Liver (tissue), 8 donors: ENCODE measurements at regions not wholly inside any gene's neighbourhood (a gene's known extent, or its start where the extent isn't known, plus 50 kb on each side); places are given as distances from the start of the nearest gene placed in this dataset.

ENCODE experiments used
- DNase-seq: peaks from one replicate; pipeline ENCODE4 v3.0.0-alpha.2; 2017; ENCODE audit warnings: low spot score
- H3K27ac ChIP-seq, 2 donors: one replicate each; pipeline ENCODE4 v1.7.0; 2013; ENCODE audit warnings: inconsistent platforms in 2 of 2, low read length in 2 of 2, control low read depth in 1 of 2, low read depth in 1 of 2, mild to moderate bottlenecking in 1 of 2
- H3K27me3 ChIP-seq, 4 donors: one replicate each; pipeline versions ENCODE4 v1.6.1 to v1.7.0; 2013; ENCODE audit warnings: low read length in 3 of 4, inconsistent platforms in 1 of 4, mild to moderate bottlenecking in 1 of 4, moderate library complexity in 1 of 4; ENCODE audit not compliant: control insufficient read depth in 4 of 4, insufficient read depth in 4 of 4
- H3K36me3 ChIP-seq, 4 donors: one replicate each; pipeline versions ENCODE4 v1.6.1 to v1.7.0; 2013; ENCODE audit warnings: low read length in 3 of 4, mild to moderate bottlenecking in 3 of 4, low read depth in 1 of 4, moderate library complexity in 1 of 4; ENCODE audit not compliant: control insufficient read depth in 4 of 4, insufficient read depth in 3 of 4
- H3K4me1 ChIP-seq, 4 donors: one replicate each; pipeline versions ENCODE4 v1.6.1 to v1.7.0; 2013; ENCODE audit warnings: low read length in 3 of 4, mild to moderate bottlenecking in 3 of 4, moderate library complexity in 1 of 4; ENCODE audit not compliant: control insufficient read depth in 4 of 4, insufficient read depth in 4 of 4
- H3K4me3 ChIP-seq, 3 donors: one replicate each; pipeline versions ENCODE4 v1.6.1 to v1.7.0; 2013; ENCODE audit warnings: low read length in 3 of 3, control low read depth in 1 of 3, low read depth in 1 of 3, mild to moderate bottlenecking in 1 of 3
- H3K9ac ChIP-seq, 2 donors: one replicate each; pipeline ENCODE4 v1.7.0; 2013; ENCODE audit warnings: low read length in 2 of 2, mild to moderate bottlenecking in 2 of 2, moderate library complexity in 2 of 2, control low read depth in 1 of 2, low read depth in 1 of 2
- H3K9me3 ChIP-seq, 4 donors: one replicate each; pipeline versions ENCODE4 v1.6.1 to v1.7.0; 2013; ENCODE audit warnings: low read length in 3 of 4; ENCODE audit not compliant: control insufficient read depth in 4 of 4
- EGR1 ChIP-seq, 2 donors: IDR thresholded peaks; 2 replicates each; pipeline ENCODE4 v1.6.1; 2016 to 2018; ENCODE audit warnings: antibody characterized with exemption in 2 of 2, low read depth in 2 of 2
- FOXA1 ChIP-seq: IDR thresholded peaks from 2 replicates; pipeline ENCODE4 v1.6.1; 2016; ENCODE audit warnings: antibody characterized with exemption
- FOXA2 ChIP-seq: IDR thresholded peaks from 2 replicates; pipeline ENCODE4 v1.6.1; 2016; ENCODE audit warnings: antibody characterized with exemption
- GABPA ChIP-seq, 2 donors: IDR thresholded peaks in 1 of 2; conservative IDR thresholded peaks in 1 of 2; 2 replicates each; pipeline ENCODE4 v1.6.1; 2016; ENCODE audit warnings: antibody characterized with exemption in 2 of 2, mild to moderate bottlenecking in 1 of 2, moderate library complexity in 1 of 2
- HNF4A ChIP-seq, 2 donors: conservative IDR thresholded peaks; 2 replicates each; pipeline ENCODE4 v1.6.1; 2016; ENCODE audit warnings: antibody characterized with exemption in 2 of 2, mild to moderate bottlenecking in 2 of 2
- HNF4G ChIP-seq: IDR thresholded peaks from 2 replicates; pipeline ENCODE4 v1.6.1; 2016; ENCODE audit warnings: antibody characterized with exemption
- JUND ChIP-seq, 2 donors: IDR thresholded peaks; 2 replicates each; pipeline ENCODE4 v1.6.1; 2016; ENCODE audit warnings: antibody characterized with exemption in 2 of 2
- NR2F2 ChIP-seq: IDR thresholded peaks from 2 replicates; pipeline ENCODE4 v1.6.1; 2016; ENCODE audit warnings: antibody characterized with exemption
- RAD21 ChIP-seq, 2 donors: IDR thresholded peaks; 2 replicates each; pipeline ENCODE4 v1.6.1; 2016; ENCODE audit warnings: antibody characterized with exemption in 2 of 2, mild to moderate bottlenecking in 2 of 2
- RXRA ChIP-seq, 2 donors: IDR thresholded peaks; 2 replicates each; pipeline ENCODE4 v1.6.1; 2017 to 2018; ENCODE audit warnings: antibody characterized with exemption in 2 of 2, mild to moderate bottlenecking in 1 of 2
- SP1 ChIP-seq: IDR thresholded peaks from 2 replicates; pipeline ENCODE4 v1.6.1; 2018; ENCODE audit warnings: antibody characterized with exemption, mild to moderate bottlenecking
- TAF1 ChIP-seq: conservative IDR thresholded peaks from 2 replicates; pipeline ENCODE4 v1.6.1; 2016; ENCODE audit warnings: antibody characterized with exemption, mild to moderate bottlenecking
- YY1 ChIP-seq: IDR thresholded peaks from 2 replicates; pipeline ENCODE4 v1.6.1; 2016; ENCODE audit warnings: antibody characterized with exemption, mild to moderate bottlenecking
- WGBS: extraction: QIAGEN DNeasy Blood & Tissue Kit; methylation state at CpG from one replicate; pipeline ENCODE4 v1.1.7; 2013; 5-methylcytosine and 5-hydroxymethylcytosine counted together
- TF ChIP-seq, protein P1 (sequence below): IDR thresholded peaks from 2 replicates; pipeline ENCODE4 v1.6.1; 2016; ENCODE audit warnings: antibody characterized with exemption
- TF ChIP-seq, protein P2 (sequence below): IDR thresholded peaks from 2 replicates; pipeline ENCODE4 v1.6.1; 2016; ENCODE audit warnings: antibody characterized with exemption, mild to moderate bottlenecking
- TF ChIP-seq, protein P3 (sequence below): IDR thresholded peaks from 2 replicates; pipeline ENCODE4 v1.6.1; 2016; ENCODE audit warnings: antibody characterized with exemption
- TF ChIP-seq, protein P4 (sequence below): fragments of 150-350 bp; IDR thresholded peaks from 2 replicates; pipeline ENCODE4 v1.5.1; 2017; ENCODE audit warnings: improper control_type of control experiment, low read depth, low read length; ENCODE audit not compliant: missing input control
- TF ChIP-seq, protein P5 (sequence below): IDR thresholded peaks from 2 replicates; pipeline ENCODE4 v1.6.1; 2016; ENCODE audit warnings: antibody characterized with exemption
- donor health status: healthy.
- donor health status: healthy.
- donor health status: healthy.
- donor health status: healthy.
- donor health status: healthy.

DNA sequence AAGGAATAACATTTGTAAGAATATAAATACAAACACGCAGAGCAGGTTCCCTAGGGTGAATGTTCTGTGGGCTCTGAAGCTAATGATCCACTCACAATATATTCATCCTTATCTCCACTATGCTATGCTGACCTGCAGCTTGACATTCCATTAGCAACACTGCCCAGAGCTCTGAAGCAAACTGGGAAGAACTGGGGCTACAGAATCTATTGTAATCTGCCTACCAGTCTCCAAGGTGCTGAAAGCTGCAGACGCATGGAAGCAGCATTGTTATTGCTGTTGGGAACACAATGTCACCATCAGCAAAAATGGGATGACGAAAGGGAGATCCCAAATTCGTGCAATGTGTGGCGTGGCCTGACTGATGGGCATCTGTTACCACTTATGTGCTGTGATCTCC is 316.7 kb upstream of the RORA start:
- Histone ChIP-seq H3K27ac (no peak overlapping the region), H3K27me3 (no peaks in the 10 kb centered on the region), H3K36me3 (no peaks in the 10 kb centered on the region), H3K9me3 (no peaks in the 10 kb centered on the region), H3K9ac (no peak overlapping the region), H3K4me1 (peaks cover 0 to 3% (median 2%) of the 10 kb centered on the region in 4 donors), H3K4me3 (no peak overlapping the region)
- TF ChIP-seq, protein P1, sequence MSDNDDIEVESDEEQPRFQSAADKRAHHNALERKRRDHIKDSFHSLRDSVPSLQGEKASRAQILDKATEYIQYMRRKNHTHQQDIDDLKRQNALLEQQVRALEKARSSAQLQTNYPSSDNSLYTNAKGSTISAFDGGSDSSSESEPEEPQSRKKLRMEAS: no peak
- TF ChIP-seq GABPA (IDR thresholded peaks at IDR 0.05 in 1 of 2, conservative IDR thresholded peaks at IDR 0.05 in 1 of 2): no peak
- no peak for TF ChIP-seq HNF4G
- TF ChIP-seq EGR1 (IDR thresholded peaks at IDR 0.05; ENCODE audit: low read depth in 2 of 2): no peak
- TF ChIP-seq FOXA2: no peak
- no peak for TF ChIP-seq RAD21 (IDR thresholded peaks at IDR 0.05)
- no peak for TF ChIP-seq RXRA (IDR thresholded peaks at IDR 0.05)
- no peak for TF ChIP-seq YY1
- no peak for TF ChIP-seq HNF4A (conservative IDR thresholded peaks at IDR 0.05)
- TF ChIP-seq, protein P2, sequence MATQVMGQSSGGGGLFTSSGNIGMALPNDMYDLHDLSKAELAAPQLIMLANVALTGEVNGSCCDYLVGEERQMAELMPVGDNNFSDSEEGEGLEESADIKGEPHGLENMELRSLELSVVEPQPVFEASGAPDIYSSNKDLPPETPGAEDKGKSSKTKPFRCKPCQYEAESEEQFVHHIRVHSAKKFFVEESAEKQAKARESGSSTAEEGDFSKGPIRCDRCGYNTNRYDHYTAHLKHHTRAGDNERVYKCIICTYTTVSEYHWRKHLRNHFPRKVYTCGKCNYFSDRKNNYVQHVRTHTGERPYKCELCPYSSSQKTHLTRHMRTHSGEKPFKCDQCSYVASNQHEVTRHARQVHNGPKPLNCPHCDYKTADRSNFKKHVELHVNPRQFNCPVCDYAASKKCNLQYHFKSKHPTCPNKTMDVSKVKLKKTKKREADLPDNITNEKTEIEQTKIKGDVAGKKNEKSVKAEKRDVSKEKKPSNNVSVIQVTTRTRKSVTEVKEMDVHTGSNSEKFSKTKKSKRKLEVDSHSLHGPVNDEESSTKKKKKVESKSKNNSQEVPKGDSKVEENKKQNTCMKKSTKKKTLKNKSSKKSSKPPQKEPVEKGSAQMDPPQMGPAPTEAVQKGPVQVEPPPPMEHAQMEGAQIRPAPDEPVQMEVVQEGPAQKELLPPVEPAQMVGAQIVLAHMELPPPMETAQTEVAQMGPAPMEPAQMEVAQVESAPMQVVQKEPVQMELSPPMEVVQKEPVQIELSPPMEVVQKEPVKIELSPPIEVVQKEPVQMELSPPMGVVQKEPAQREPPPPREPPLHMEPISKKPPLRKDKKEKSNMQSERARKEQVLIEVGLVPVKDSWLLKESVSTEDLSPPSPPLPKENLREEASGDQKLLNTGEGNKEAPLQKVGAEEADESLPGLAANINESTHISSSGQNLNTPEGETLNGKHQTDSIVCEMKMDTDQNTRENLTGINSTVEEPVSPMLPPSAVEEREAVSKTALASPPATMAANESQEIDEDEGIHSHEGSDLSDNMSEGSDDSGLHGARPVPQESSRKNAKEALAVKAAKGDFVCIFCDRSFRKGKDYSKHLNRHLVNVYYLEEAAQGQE: no peak
- TF ChIP-seq, protein P3, sequence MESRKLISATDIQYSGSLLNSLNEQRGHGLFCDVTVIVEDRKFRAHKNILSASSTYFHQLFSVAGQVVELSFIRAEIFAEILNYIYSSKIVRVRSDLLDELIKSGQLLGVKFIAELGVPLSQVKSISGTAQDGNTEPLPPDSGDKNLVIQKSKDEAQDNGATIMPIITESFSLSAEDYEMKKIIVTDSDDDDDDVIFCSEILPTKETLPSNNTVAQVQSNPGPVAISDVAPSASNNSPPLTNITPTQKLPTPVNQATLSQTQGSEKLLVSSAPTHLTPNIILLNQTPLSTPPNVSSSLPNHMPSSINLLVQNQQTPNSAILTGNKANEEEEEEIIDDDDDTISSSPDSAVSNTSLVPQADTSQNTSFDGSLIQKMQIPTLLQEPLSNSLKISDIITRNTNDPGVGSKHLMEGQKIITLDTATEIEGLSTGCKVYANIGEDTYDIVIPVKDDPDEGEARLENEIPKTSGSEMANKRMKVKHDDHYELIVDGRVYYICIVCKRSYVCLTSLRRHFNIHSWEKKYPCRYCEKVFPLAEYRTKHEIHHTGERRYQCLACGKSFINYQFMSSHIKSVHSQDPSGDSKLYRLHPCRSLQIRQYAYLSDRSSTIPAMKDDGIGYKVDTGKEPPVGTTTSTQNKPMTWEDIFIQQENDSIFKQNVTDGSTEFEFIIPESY: no peak
- 70% methylated on average over 5 of the region's 5 CpGs for WGBS
- DNase-seq: no peak

DNA sequence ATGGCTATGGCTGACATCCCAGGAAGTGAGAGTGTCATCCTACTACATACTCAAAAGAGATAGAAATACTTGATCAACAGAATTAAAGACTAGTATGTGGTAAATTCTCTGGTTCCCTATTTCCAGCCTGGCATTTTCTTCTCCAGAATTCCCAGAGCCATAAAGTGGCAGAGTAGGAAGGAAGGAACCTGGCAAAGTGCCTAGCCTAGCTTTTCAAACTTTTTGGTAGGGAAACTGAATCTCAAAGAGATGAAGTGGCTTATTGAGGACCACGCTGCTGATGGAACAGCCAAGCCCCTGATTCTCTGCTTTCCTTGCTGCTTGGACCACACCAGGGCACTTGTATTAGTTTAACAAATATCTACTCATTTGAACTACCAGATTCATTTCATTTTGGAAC is 312.4 kb upstream of the RORA start:
- Histone ChIP-seq H3K9me3 (no peaks in the 10 kb centered on the region), H3K4me1 (no peaks in the 10 kb centered on the region), H3K36me3 (no peaks in the 10 kb centered on the region), H3K9ac (no peak overlapping the region), H3K4me3 (no peak overlapping the region), H3K27me3 (no peaks in the 10 kb centered on the region), H3K27ac (no peak overlapping the region)
- DNase-seq: no peak
- WGBS: 92% methylated on average over 1 of the region's 1 CpG
- TF ChIP-seq SP1 (no peak), NR2F2 (no peak), RAD21 (IDR thresholded peaks at IDR 0.05) (no peak), GABPA (IDR thresholded peaks at IDR 0.05 in 1 of 2, conservative IDR thresholded peaks at IDR 0.05 in 1 of 2) (no peak), RXRA (IDR thresholded peaks at IDR 0.05) (no peak), FOXA1 (no peak), TAF1 (no peak), HNF4G (no peak), HNF4A (conservative IDR thresholded peaks at IDR 0.05) (no peak), JUND (IDR thresholded peaks at IDR 0.05) (no peak), FOXA2 (no peak), EGR1 (IDR thresholded peaks at IDR 0.05; ENCODE audit: low read depth in 2 of 2) (no peak)
- TF ChIP-seq, protein P2: no peak
- TF ChIP-seq, protein P4, sequence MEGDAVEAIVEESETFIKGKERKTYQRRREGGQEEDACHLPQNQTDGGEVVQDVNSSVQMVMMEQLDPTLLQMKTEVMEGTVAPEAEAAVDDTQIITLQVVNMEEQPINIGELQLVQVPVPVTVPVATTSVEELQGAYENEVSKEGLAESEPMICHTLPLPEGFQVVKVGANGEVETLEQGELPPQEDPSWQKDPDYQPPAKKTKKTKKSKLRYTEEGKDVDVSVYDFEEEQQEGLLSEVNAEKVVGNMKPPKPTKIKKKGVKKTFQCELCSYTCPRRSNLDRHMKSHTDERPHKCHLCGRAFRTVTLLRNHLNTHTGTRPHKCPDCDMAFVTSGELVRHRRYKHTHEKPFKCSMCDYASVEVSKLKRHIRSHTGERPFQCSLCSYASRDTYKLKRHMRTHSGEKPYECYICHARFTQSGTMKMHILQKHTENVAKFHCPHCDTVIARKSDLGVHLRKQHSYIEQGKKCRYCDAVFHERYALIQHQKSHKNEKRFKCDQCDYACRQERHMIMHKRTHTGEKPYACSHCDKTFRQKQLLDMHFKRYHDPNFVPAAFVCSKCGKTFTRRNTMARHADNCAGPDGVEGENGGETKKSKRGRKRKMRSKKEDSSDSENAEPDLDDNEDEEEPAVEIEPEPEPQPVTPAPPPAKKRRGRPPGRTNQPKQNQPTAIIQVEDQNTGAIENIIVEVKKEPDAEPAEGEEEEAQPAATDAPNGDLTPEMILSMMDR: no peak
- TF ChIP-seq, protein P3: no peak
- TF ChIP-seq, protein P1: no peak
- TF ChIP-seq, protein P5, sequence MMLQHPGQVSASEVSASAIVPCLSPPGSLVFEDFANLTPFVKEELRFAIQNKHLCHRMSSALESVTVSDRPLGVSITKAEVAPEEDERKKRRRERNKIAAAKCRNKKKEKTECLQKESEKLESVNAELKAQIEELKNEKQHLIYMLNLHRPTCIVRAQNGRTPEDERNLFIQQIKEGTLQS: no peak
